ENCODE measurements at regions not wholly inside any gene's neighbourhood (a gene's known extent, or its start where the extent isn't known, plus 50 kb on each side); places are given as distances from the start of the nearest gene placed in this dataset.

- Histone ChIP-seq H2BK15ac (ENCODE audit: low read depth, low read length) (no peak overlapping the region), H3K79me1 (ENCODE audit: insufficient read depth, low read depth, low read length, poor library complexity, severe bottlenecking) (no peaks in the 10 kb centered on the region), H4K91ac (ENCODE audit: insufficient read length, low read depth, low read length) (no peak overlapping the region), H4K8ac (replicated peaks; ENCODE audit: insufficient read length, low read depth, low read length) (no peak overlapping the region), H3K18ac (ENCODE audit: insufficient read length, low read depth, low read length) (no peak overlapping the region), H3K23me2 (ENCODE audit: insufficient read length, low read depth, low read length, poor library complexity, severe bottlenecking) (no peaks in the 10 kb centered on the region), H3K4me2 (ENCODE audit: insufficient read depth, insufficient read length, low read length) (no peak overlapping the region), H2BK5ac (ENCODE audit: insufficient read length, low read length) (no peak overlapping the region), H2AK5ac (ENCODE audit: insufficient read length, low read length) (no peak overlapping the region), H2AFZ (ENCODE audit: low read length) (no peak overlapping the region), H3K27me3 (ENCODE audit: insufficient read depth, low read length) (no peaks in the 10 kb centered on the region), H3K14ac (ENCODE audit: insufficient read depth, low read length) (no peak overlapping the region; the same call in 1 of the 2 replicates), H3K9ac (ENCODE audit: extremely low read depth, insufficient read length, low read length) (no peak overlapping the region), H3K4ac (ENCODE audit: low read depth, low read length) (no peak overlapping the region), H2BK12ac (ENCODE audit: insufficient read length, low read depth, low read length) (no peak overlapping the region), H3K79me2 (ENCODE audit: insufficient read depth, low read length) (no peaks in the 10 kb centered on the region), H3K27ac (ENCODE audit: insufficient read length, low read depth, low read length) (no peak overlapping the region), H4K5ac (ENCODE audit: insufficient read length, low read depth, low read length) (no peak overlapping the region), H2BK20ac (ENCODE audit: low read depth, low read length, poor library complexity, severe bottlenecking) (no peak overlapping the region), H3K23ac (ENCODE audit: insufficient read length, low read depth, low read length) (no peak overlapping the region), H4K20me1 (ENCODE audit: control insufficient read depth, insufficient read depth, insufficient read length) (no peaks in the 10 kb centered on the region), H3K9me3 (ENCODE audit: control insufficient read depth, low read depth, low read length) (peaks cover 3% of the 10 kb centered on the region), H3K56ac (ENCODE audit: insufficient read length, low read depth, low read length) (no peak overlapping the region), H3T11ph (ENCODE audit: low read length) (no peak overlapping the region), H2BK120ac (ENCODE audit: low read depth, low read length, poor library complexity, severe bottlenecking) (no peak overlapping the region), H3K4me1 (ENCODE audit: insufficient read depth, low read length) (no peaks in the 10 kb centered on the region)
- no peak for TF ChIP-seq CTCF (conservative IDR thresholded peaks at IDR 0.05)
- peaks cover 0 to 21% (median 0%) of the 10 kb centered on the region in 3 experiments; a peak in 4 of 7 replicates for H3K36me3 Mint-ChIP-seq (ENCODE audit: insufficient read depth in 1 of 3, low read depth in 3 of 3)
- peaks cover 18% of the 10 kb centered on the region for H3K27me3 Mint-ChIP-seq (ENCODE audit: low read depth)
- WGBS (ENCODE audit: extremely low coverage, insufficient read length, low lambda C conversion rate): no CpG with 5 or more reads among the region's 5 CpGs
- H3K9me3 Mint-ChIP-seq: peaks cover 26 to 31% of the 10 kb centered on the region in 2 experiments
- no peak for DNase-seq
- H3K4me1 Mint-ChIP-seq: no peaks in the 10 kb centered on the region
- H3K4me3 Mint-ChIP-seq: no peak overlapping the region
- no peak overlapping the region; a peak in 1 of 7 replicates for H3K27ac Mint-ChIP-seq
Measured at GRCh38 chr11:134662629-134663360, 250.8 kb upstream of the B3GAT1 start.
